VCaP (cell line): ENCODE measurements at regions not wholly inside any gene's neighbourhood (a gene's known extent, or its start where the extent isn't known, plus 50 kb on each side); places are given as distances from the start of the nearest gene placed in this dataset.

Source experiments
- H3K27ac ChIP-seq: fragments of 450-650 bp; 2 replicates; pipeline ENCODE4 v1.5.1; 2017
- CTCF ChIP-seq: fragments of 450-650 bp; conservative IDR thresholded peaks from 2 replicates; pipeline ENCODE4 v1.5.1; 2017; ENCODE audit warnings: mild to moderate bottlenecking, moderate library complexity

GRCh38 chr6:92126983-92127382 lies 1292.4 kb downstream of the EPHA7 start:
- no peak for TF ChIP-seq CTCF
- H3K27ac ChIP-seq: no peak overlapping the region

GRCh38 chr6:92126088-92126487 lies 1293.3 kb downstream of the EPHA7 start:
- TF ChIP-seq CTCF: no peak
- no peak overlapping the region for H3K27ac ChIP-seq

DNA sequence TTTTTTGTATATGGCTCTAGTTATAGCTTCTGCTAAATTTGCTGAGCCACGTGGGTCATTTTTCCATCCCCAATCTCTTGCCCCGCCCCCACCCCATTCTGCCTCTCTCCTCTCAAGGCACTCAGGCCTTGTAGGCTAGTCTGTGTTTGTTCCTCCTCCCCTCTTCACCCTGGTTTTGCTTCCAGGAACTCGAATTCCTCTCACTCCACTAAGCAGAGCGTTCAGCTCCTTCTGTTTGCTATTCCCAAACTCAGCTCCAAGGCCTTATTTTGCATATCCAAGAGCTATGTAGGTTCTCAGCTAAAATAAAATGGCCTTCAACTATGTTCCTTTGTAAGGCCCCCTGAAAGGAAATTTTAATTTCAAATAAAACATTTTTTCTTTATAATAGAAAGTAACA lies 1293.7 kb downstream of the EPHA7 start:
- H3K27ac ChIP-seq: no peak overlapping the region
- no peak for TF ChIP-seq CTCF

- no peak for TF ChIP-seq CTCF
- H3K27ac ChIP-seq: no peak overlapping the region
Observed at GRCh38 chr6:92124200-92124651, 1295.1 kb downstream of the EPHA7 start.

DNA sequence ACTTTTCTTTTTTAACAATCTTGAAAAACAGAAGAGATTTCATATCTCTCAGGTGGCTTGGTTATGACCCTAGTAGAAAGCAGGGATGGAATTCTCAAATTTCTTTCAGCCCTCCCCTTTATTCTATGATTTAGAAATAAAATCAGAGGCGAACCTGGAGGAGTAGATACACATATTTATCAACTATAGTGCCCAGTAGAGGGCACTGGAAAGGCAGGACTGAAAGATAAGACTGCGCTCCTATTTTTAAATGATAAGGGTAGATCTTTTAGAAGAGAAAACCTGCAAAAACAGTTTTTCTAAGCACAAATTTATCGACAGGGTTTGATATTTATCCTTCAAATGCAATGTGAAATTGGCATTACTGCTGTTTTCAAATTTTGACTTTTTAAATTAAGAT lies 1296.6 kb downstream of the EPHA7 start:
- no peak overlapping the region for H3K27ac ChIP-seq
- TF ChIP-seq CTCF: peak; percentile 85

DNA sequence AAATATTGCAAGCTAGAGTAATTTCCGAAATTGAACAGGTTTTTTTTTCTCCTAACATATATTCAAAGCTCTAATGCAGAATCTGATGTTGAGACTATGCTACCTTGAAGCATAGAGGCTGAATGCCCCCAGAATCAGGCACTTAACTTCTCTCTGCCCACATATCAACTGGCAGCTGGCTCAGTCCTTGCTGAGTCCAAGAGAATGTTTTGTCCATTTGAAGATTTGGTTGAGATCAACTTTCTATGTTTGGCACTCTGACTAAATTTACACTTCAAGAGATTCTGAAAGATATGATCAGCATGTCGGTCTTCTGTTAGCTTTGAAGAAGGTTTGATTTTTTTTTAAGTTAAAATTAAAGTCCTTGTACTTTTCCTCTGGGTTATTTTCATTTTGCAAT lies 1298.1 kb downstream of the EPHA7 start:
- H3K27ac ChIP-seq: no peak overlapping the region
- TF ChIP-seq CTCF: no peak

GRCh38 chr6:92117800-92118199 lies 1301.6 kb downstream of the EPHA7 start:
- peak overlapping the region; percentile 14; the same call in 1 of the 2 replicates for H3K27ac ChIP-seq
- no peak for TF ChIP-seq CTCF

DNA sequence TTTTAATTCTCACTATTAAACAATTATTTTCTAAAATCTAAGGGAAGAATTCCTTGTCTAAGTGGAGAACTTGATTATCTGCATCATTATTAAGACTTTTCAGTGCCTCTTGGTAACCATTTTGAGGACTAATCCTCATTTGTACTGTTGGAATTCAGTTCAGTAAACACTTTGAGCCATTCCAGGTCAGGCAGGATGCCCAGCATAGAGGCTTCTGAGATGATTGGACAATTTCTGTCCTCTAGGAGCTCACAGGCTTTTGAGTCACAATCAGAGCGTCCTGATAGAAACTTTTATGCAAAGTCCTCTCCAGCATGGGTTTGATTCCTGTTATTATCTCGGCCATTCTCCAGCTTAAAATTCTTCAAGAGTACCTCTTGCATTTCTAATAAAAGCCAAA lies 1304.6 kb downstream of the EPHA7 start:
- TF ChIP-seq CTCF: no peak
- no peak overlapping the region for H3K27ac ChIP-seq
